SK-N-SH treated with all-trans-retinoic acid at 6 μM for 48 hours (cell line): ENCODE measurements at regions not wholly inside any gene's neighbourhood (a gene's known extent, or its start where the extent isn't known, plus 50 kb on each side); places are given as distances from the start of the nearest gene placed in this dataset.

ENCODE experiments used
- ATAC-seq: fragments of 200-7000 bp; cut with Tn5 transposase; 3 replicates; pipeline ENCODE4 v1.9.1; 2020; ENCODE audit warnings: mild to moderate bottlenecking, moderate library complexity
- ARNTL ChIP-seq: fragments of 450-650 bp; formaldehyde crosslinking; IDR thresholded peaks from 2 replicates; pipeline ENCODE4 v1.5.0; 2020; ENCODE audit warnings: low read depth, mild to moderate bottlenecking, moderate library complexity, borderline replicate concordance
- BACH2 ChIP-seq: fragments of 250-450 bp; sonication (Bioruptor Pico); IDR thresholded peaks from 2 replicates; pipeline ENCODE4 v1.9.0; 2021; ENCODE audit warnings: mild to moderate bottlenecking, borderline replicate concordance
- CREB5 ChIP-seq: fragments of 250-450 bp; sonication (Bioruptor Pico); IDR thresholded peaks from 2 replicates; pipeline ENCODE4 v1.5.1; 2020; ENCODE audit warnings: low read depth, mild to moderate bottlenecking, moderate library complexity
- CSDC2 ChIP-seq: fragments of 250-450 bp; sonication (Bioruptor Pico); IDR thresholded peaks from 2 replicates; pipeline ENCODE4 v1.5.0; 2020; ENCODE audit warnings: mild to moderate bottlenecking, moderate library complexity
- GLIS3 ChIP-seq: fragments of 250-450 bp; sonication (Bioruptor Pico); IDR thresholded peaks from 2 replicates; pipeline ENCODE4 v1.5.0; 2020; ENCODE audit warnings: mild to moderate bottlenecking, moderate library complexity
- ISL1 ChIP-seq: fragments of 250-450 bp; sonication (Bioruptor Pico); IDR thresholded peaks from 2 replicates; pipeline ENCODE4 v2.1.2; 2022; ENCODE audit warnings: mild to moderate bottlenecking, moderate library complexity
- OSR1 ChIP-seq: fragments of 250-450 bp; sonication (Bioruptor Pico); IDR thresholded peaks from 2 replicates; pipeline ENCODE4 v1.8.0; 2022; ENCODE audit warnings: moderate library complexity, mild to moderate bottlenecking, inconsistent platforms
- POU6F1 ChIP-seq: fragments of 250-450 bp; sonication (Bioruptor Pico); IDR thresholded peaks from 2 replicates; pipeline ENCODE4 v1.8.0; 2021; ENCODE audit warnings: low read depth, mild to moderate bottlenecking, moderate library complexity, borderline replicate concordance
- PPARA ChIP-seq: fragments of 250-450 bp; sonication (Bioruptor Pico); IDR thresholded peaks from 2 replicates; pipeline ENCODE4 v1.5.0; 2020; ENCODE audit warnings: mild to moderate bottlenecking, borderline replicate concordance
- SNAI2 ChIP-seq: fragments of 250-450 bp; sonication (Bioruptor Pico); IDR thresholded peaks from 2 replicates; pipeline ENCODE4 v1.5.0; 2020; ENCODE audit warnings: mild to moderate bottlenecking, moderate library complexity
- TCF4 ChIP-seq: fragments of 250-450 bp; sonication (Bioruptor Pico); IDR thresholded peaks from 2 replicates; pipeline ENCODE4 v1.8.0; 2021; ENCODE audit warnings: mild to moderate bottlenecking, moderate library complexity, borderline replicate concordance
- TOX ChIP-seq: fragments of 250-450 bp; sonication (Bioruptor Pico); IDR thresholded peaks from 2 replicates; pipeline ENCODE4 v1.8.0; 2021; ENCODE audit warnings: mild to moderate bottlenecking, moderate library complexity, borderline replicate concordance
- TSHZ2 ChIP-seq: fragments of 250-450 bp; sonication (Bioruptor Pico); IDR thresholded peaks from 2 replicates; pipeline ENCODE4 v1.5.0; 2020; ENCODE audit warnings: mild to moderate bottlenecking, moderate library complexity
- ZFP3 ChIP-seq: fragments of 250-450 bp; sonication (Bioruptor Pico); IDR thresholded peaks from 2 replicates; pipeline ENCODE4 v1.5.0; 2020; ENCODE audit warnings: mild to moderate bottlenecking, moderate library complexity
- ZFP30 ChIP-seq: fragments of 450-650 bp; formaldehyde crosslinking; IDR thresholded peaks from 2 replicates; pipeline ENCODE4 v1.5.0; 2022; ENCODE audit warnings: mild to moderate bottlenecking, moderate library complexity
- ZNF565 ChIP-seq: fragments of 450-650 bp; formaldehyde crosslinking; conservative IDR thresholded peaks from 2 replicates; pipeline ENCODE4 v1.5.0; 2020; ENCODE audit warnings: low read depth, mild to moderate bottlenecking, moderate library complexity
- ZNF70 ChIP-seq: fragments of 450-650 bp; formaldehyde crosslinking; IDR thresholded peaks from 2 replicates; pipeline ENCODE4 v1.5.0; 2020; ENCODE audit warnings: mild to moderate bottlenecking, moderate library complexity
- ZNF8 ChIP-seq: fragments of 450-650 bp; formaldehyde crosslinking; IDR thresholded peaks from 2 replicates; pipeline ENCODE4 v1.5.0; 2020; ENCODE audit warnings: mild to moderate bottlenecking, moderate library complexity

- no peak for TF ChIP-seq BACH2 (CRISPR knock-in tag)
- no peak for TF ChIP-seq PPARA (CRISPR knock-in tag)
- TF ChIP-seq GLIS3 (CRISPR knock-in tag), result no peak
- no peak for TF ChIP-seq ZNF70 (CRISPR knock-in tag)
- no peak for TF ChIP-seq CREB5 (CRISPR knock-in tag)
- TF ChIP-seq ISL1 (CRISPR knock-in tag), result no peak
- no peak for TF ChIP-seq ZNF565 (CRISPR knock-in tag)
- TF ChIP-seq ZFP30 (CRISPR knock-in tag), result no peak
- TF ChIP-seq SNAI2 (CRISPR knock-in tag), result no peak
- no peak for TF ChIP-seq TOX (CRISPR knock-in tag)
- no peak for TF ChIP-seq ZFP3
- no peak for TF ChIP-seq ZNF8 (CRISPR knock-in tag)
- ATAC-seq, result peak; percentile 66; the same call in 2 of the 3 replicates
Observed at GRCh38 chr7:42745357-42746059, 166.4 kb downstream of the C7orf25 start.

- TF ChIP-seq PPARA (CRISPR knock-in tag), result no peak
- TF ChIP-seq BACH2 (CRISPR knock-in tag), result no peak
- TF ChIP-seq ZNF70 (CRISPR knock-in tag), result no peak
- TF ChIP-seq TOX (CRISPR knock-in tag), result no peak
- TF ChIP-seq CSDC2 (CRISPR knock-in tag), result no peak
- TF ChIP-seq GLIS3 (CRISPR knock-in tag), result no peak
- no peak for TF ChIP-seq SNAI2 (CRISPR knock-in tag)
- TF ChIP-seq, all 23 proteins: peak for 0
- ATAC-seq, result no peak
Observed at GRCh38 chr7:42744746-42745145, 167.1 kb downstream of the C7orf25 start.

- no peak for TF ChIP-seq TCF4 (CRISPR knock-in tag)
- no peak for ATAC-seq
Observed at GRCh38 chr7:42743077-42743858, 168.6 kb downstream of the C7orf25 start.

- no peak for ATAC-seq
- TF ChIP-seq ZNF8 (CRISPR knock-in tag) (no peak), PPARA (CRISPR knock-in tag) (no peak), TSHZ2 (CRISPR knock-in tag) (no peak), ZFP30 (CRISPR knock-in tag) (no peak), TOX (CRISPR knock-in tag) (no peak), BACH2 (CRISPR knock-in tag) (no peak), ZNF70 (CRISPR knock-in tag) (no peak)
Observed at GRCh38 chr7:42742318-42742717, 169.6 kb downstream of the C7orf25 start.

GRCh38 chr7:42740408-42740807 lies 171.5 kb downstream of the C7orf25 start:
- no peak for TF ChIP-seq ZNF565 (CRISPR knock-in tag)
- TF ChIP-seq TOX (CRISPR knock-in tag), result no peak
- TF ChIP-seq OSR1, result no peak
- no peak for TF ChIP-seq POU6F1 (CRISPR knock-in tag)
- no peak for TF ChIP-seq ARNTL (CRISPR knock-in tag)
- TF ChIP-seq TCF4 (CRISPR knock-in tag), result no peak
- TF ChIP-seq ZNF8 (CRISPR knock-in tag), result no peak
- TF ChIP-seq, all 23 proteins: peak for 0

More at GRCh38 chr7:42740408-42740807, 171.5 kb downstream of the C7orf25 start:
- ATAC-seq, result no peak
